ENCODE measurements at regions not wholly inside any gene's neighbourhood (a gene's known extent, or its start where the extent isn't known, plus 50 kb on each side); places are given as distances from the start of the nearest gene placed in this dataset.
"Not testable (repeated sequence)": the region's sequence is repeated elsewhere in the genome, so short reads cannot be mapped to it uniquely, and the experiment has no call there.

DNA sequence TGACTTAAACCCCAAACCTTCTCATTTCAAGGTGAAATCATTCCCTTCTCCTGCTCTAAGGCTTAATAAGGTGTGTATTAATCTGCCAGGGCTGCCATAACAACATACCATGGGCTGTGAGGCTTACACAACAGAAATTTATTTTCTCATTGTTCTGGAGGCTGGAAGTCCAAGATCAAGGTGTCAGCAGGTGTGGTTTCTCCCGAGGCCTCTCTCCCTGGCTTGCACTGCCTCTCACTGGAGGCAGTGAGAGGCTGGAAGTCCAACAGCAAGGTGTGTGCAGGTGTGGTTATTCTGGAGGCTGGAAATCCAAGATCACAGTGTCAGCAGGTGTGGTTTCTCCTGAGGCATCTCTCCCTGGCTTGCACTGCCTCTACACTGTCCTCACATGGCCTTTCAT, 280.3 kb upstream of the TUT7 start:
- no peak for DNase-seq
- CTCF ChIA-PET = no interaction called here
- H3K9me3 Mint-ChIP-seq = no peaks in the 10 kb centered on the region
- no peaks in the 10 kb centered on the region for H3K36me3 Mint-ChIP-seq
- peaks cover under 1% of the 10 kb centered on the region for H3K27me3 Mint-ChIP-seq
- H3K4me1 Mint-ChIP-seq = no peaks in the 10 kb centered on the region
- H3K4me3 Mint-ChIP-seq = no peak overlapping the region
- no peak overlapping the region for H3K27ac Mint-ChIP-seq

GRCh38 chr9:86633945-86634344, 279.7 kb upstream of the TUT7 start:
- Mint-ChIP-seq H3K36me3 (no peaks in the 10 kb centered on the region), H3K4me1 (no peaks in the 10 kb centered on the region), H3K4me3 (no peak overlapping the region), H3K27ac (no peak overlapping the region), H3K9me3 (no peaks in the 10 kb centered on the region), H3K27me3 (no peaks in the 10 kb centered on the region)
- CTCF ChIA-PET = no interaction called here
- no peak for DNase-seq

GRCh38 chr9:86632537-86632936, 278.3 kb upstream of the TUT7 start:
- H3K27me3 Mint-ChIP-seq = no peaks in the 10 kb centered on the region
- no peak overlapping the region for H3K27ac Mint-ChIP-seq
- no peak overlapping the region for H3K4me3 Mint-ChIP-seq
- no peaks in the 10 kb centered on the region for H3K9me3 Mint-ChIP-seq
- CTCF ChIA-PET = no interaction called here
- DNase-seq = no peak
- H3K4me1 Mint-ChIP-seq = no peaks in the 10 kb centered on the region
- H3K36me3 Mint-ChIP-seq = no peaks in the 10 kb centered on the region

- no peak overlapping the region for H3K4me3 Mint-ChIP-seq
Observed at GRCh38 chr9:86629530-86629929, 275.3 kb upstream of the TUT7 start.

DNA sequence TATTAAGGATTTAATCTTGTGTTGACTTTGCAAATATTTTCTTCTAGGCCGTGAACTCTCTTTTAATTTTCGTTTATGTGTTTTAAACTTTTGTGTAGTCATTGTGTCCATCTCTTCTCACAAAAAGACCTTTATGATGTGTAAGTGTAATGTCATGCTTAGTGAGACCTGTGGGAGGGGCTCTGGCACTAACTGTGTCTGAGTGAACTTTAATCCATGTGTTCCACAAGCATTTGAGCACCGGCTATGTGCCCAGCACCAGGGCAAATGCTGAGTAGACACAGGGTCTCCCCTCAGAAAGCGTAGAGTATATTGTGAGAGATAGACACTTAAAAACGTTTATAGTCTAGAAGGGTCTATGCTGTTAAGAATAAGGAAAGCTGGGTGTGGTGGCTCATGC, 272.6 kb upstream of the TUT7 start:
- Mint-ChIP-seq H3K4me3 (no peak overlapping the region), H3K36me3 (no peaks in the 10 kb centered on the region), H3K9me3 (no peaks in the 10 kb centered on the region), H3K27ac (no peak overlapping the region), H3K27me3 (no peaks in the 10 kb centered on the region), H3K4me1 (no peaks in the 10 kb centered on the region)
- CTCF ChIA-PET = no interaction called here
- DNase-seq = no peak

More at GRCh38 chr9:86629530-86629929, 275.3 kb upstream of the TUT7 start:
- no peaks in the 10 kb centered on the region for H3K27me3 Mint-ChIP-seq
- no peak overlapping the region for H3K27ac Mint-ChIP-seq
- no peaks in the 10 kb centered on the region for H3K36me3 Mint-ChIP-seq
- no peaks in the 10 kb centered on the region for H3K9me3 Mint-ChIP-seq
- DNase-seq = no peak
- no peaks in the 10 kb centered on the region for H3K4me1 Mint-ChIP-seq
- CTCF ChIA-PET = no interaction called here

GRCh38 chr9:86624630-86625029, 270.4 kb upstream of the TUT7 start:
- CTCF ChIA-PET = no interaction called here
- no peak for DNase-seq
- H3K4me1 Mint-ChIP-seq = no peaks in the 10 kb centered on the region
- no peak overlapping the region for H3K4me3 Mint-ChIP-seq
- no peaks in the 10 kb centered on the region for H3K36me3 Mint-ChIP-seq
- H3K27ac Mint-ChIP-seq = no peak overlapping the region
- H3K9me3 Mint-ChIP-seq = no peaks in the 10 kb centered on the region
- H3K27me3 Mint-ChIP-seq = no peaks in the 10 kb centered on the region

DNA sequence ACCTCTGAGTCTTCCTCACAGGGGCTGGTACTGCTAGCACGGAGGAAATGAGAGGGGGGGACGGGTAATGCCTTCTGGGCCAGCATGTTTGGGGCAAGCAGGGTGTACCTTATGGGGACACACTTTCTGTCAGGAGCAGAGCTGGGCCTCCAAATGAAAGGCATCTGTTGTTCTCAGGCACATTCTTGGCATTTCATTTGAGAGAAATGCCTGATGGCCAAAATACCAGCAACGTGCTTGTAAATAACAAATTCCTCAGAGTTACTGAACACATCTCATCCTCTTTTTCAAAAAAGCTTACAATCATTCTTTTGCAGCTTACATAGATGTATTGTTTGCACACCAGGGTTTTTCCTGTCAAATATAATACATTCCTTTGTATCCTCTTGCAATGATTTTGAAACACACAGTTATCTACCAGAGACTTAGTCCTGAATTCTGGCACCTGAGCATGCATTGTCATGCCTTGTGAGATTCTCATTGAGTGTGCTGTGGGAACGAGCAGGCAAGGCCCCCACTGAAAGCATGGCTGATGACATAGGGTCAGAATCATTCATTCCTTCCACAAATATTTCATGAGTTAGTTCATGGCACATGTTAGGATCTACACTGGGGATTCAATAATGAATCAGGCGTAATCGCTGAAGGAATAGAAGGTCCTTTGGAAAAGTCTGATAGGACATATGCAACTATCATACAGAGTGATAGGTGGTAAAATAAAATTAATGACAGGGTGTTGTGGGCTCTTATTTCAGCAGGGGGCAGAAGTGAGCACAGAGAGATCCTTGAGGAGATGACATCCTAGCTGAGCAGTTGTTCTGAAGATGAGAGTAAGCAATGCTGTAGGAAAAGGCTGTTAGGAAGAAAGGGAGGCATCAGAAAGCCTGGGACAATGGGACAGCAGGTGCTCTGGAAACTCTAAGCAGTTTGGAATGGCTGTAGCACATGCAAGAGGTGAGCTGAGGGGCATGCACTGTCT, 260.9 kb upstream of the TUT7 start:
- Mint-ChIP-seq H3K27ac (no peak overlapping the region), H3K27me3 (no peaks in the 10 kb centered on the region), H3K4me3 (no peak overlapping the region), H3K36me3 (no peaks in the 10 kb centered on the region), H3K4me1 (no peaks in the 10 kb centered on the region), H3K9me3 (no peaks in the 10 kb centered on the region)
- CTCF ChIA-PET = interaction anchor here (1.7 kb wide), 1 partner anchor 182 kb away, joined by 5 read pairs; no protein-coding TSS in a partner anchor
- DNase-seq = no peak

DNA sequence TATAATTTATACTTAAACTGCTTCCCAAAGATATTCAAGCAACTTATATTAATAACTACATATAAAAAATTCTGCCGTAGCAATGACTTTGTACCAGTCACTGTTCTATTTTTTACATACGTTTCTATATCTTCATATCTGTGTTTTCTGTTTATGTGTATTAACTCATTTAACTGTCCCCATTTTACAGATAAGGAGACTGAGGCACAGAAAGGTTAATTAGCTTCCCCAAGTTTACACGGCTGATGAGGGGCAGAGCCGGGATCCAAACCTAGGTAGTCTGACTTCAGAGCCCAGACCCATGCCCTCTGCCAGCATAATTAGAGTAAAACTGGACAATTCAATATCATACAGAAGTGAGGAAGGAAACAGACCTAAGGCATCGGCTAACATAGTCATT, 259.7 kb upstream of the TUT7 start:
- Mint-ChIP-seq H3K9me3 (no peaks in the 10 kb centered on the region), H3K36me3 (no peaks in the 10 kb centered on the region), H3K27ac (no peak overlapping the region), H3K27me3 (no peaks in the 10 kb centered on the region), H3K4me1 (no peaks in the 10 kb centered on the region), H3K4me3 (no peak overlapping the region)
- DNase-seq = no peak
- CTCF ChIA-PET = no interaction called here

DNA sequence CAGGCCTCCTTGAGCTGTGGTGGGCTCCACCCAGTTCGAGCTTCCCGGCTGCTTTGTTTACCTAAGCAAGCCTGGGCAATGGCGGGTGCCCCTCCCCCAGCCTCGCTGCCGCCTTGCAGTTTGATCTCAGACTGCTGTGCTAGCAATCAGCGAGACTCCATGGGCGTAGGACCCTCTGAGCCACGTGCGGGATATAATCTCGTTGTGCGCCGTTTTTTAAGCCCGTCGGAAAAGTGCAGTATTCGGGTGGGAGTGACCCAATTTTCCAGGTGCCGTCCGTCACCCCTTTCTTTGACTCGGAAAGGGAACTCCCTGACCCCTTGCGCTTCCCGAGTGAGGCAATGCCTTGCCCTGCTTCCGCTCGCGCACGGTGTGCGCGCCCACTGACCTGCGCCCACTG, 257.3 kb upstream of the TUT7 start:
- H3K27ac Mint-ChIP-seq, DNase-seq, H3K36me3 Mint-ChIP-seq, H3K4me3 Mint-ChIP-seq, CTCF ChIA-PET, H3K4me1 Mint-ChIP-seq, H3K9me3 Mint-ChIP-seq, H3K27me3 Mint-ChIP-seq: not testable (repeated sequence)

DNA sequence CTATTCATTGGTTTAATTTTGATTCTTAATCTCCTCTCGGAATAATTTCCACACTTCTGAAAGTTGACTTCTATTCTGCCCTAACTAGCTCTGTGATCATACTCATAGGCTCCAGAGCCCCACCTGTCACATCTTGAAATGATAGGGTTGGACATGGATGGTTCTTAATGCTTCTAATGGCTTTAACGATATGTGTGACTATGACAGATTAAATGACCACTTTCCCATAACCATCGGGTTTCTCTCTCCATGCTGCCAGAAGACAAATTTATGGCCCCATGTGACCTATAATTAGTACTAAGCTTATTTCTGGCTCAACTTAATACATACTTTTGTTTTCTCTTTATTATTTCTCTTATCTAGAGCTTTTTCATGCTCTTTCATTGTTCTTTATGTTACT, 251.1 kb upstream of the TUT7 start:
- Mint-ChIP-seq H3K36me3 (no peaks in the 10 kb centered on the region), H3K4me1 (no peaks in the 10 kb centered on the region), H3K27ac (no peak overlapping the region), H3K4me3 (no peak overlapping the region), H3K9me3 (no peaks in the 10 kb centered on the region), H3K27me3 (peaks cover 4% of the 10 kb centered on the region)
- no peak for DNase-seq
- CTCF ChIA-PET = no interaction called here

DNA sequence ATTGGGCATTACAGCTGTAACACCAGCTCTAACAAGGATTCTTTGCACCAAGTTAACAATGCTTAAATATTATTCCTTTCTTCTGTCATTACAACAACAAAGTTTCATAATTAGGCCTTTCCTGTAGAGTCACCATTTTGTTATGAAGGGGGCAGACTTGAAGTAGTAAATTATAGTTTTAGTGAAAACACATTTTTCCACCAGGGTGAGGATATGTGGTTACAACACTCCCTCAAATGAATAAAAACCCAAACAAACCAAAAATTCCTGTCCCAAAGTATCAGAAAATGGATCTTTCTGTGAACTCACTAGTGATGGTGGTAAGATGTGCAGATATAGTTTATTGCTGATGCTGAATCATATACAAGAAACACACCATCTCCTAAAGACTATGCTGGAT, 250.5 kb upstream of the TUT7 start:
- Mint-ChIP-seq H3K27me3 (peaks cover 4% of the 10 kb centered on the region), H3K4me3 (no peak overlapping the region), H3K4me1 (no peaks in the 10 kb centered on the region), H3K36me3 (no peaks in the 10 kb centered on the region), H3K9me3 (no peaks in the 10 kb centered on the region), H3K27ac (no peak overlapping the region)
- CTCF ChIA-PET = no interaction called here
- no peak for DNase-seq

DNA sequence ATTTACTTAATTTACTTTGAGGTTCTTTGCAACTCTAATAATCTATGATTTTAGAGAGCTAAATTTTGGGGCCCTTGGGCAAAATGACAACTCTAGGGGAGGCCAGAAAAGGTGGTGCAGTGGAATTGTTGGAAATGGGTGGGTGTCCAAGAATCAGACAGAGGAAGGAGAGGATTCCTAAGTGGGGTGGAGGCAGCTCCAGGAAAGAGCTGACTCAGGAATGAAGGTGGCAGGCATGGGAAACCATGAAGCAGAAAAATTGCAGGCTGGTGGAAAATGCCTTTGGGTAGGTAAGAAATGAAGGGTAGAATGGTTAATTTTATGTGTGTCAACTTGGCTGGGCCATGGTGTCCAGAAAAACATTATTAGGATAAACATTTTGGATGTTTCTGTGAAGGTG, 248.5 kb upstream of the TUT7 start:
- no peak for DNase-seq
- CTCF ChIA-PET = no interaction called here
- Mint-ChIP-seq H3K9me3 (no peaks in the 10 kb centered on the region), H3K27me3 (peaks cover 8% of the 10 kb centered on the region), H3K4me1 (no peaks in the 10 kb centered on the region), H3K27ac (no peak overlapping the region), H3K4me3 (no peak overlapping the region), H3K36me3 (no peaks in the 10 kb centered on the region)

DNA sequence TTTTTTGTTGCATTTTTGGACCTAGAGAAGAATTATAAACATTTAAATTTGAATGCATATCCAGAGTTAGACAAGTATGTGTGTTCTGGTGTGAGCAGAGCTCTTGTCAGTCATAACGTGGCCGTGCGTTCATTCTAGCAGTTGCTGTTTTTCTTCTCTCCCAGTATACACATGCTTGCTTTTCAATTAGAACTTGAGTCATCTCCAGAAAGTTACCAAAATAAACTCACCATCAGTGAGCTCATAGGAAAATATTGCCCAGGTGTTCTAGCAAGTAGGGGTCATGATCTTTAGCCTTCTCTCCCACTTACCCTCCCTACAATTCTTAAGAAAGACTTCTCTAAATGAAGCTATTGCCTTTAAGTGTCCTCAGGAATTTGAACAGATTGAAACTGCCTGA, 247.5 kb upstream of the TUT7 start:
- no peaks in the 10 kb centered on the region for H3K4me1 Mint-ChIP-seq
- no peak overlapping the region for H3K4me3 Mint-ChIP-seq
- CTCF ChIA-PET = no interaction called here
- H3K9me3 Mint-ChIP-seq = no peaks in the 10 kb centered on the region
- H3K27ac Mint-ChIP-seq = no peak overlapping the region
- no peaks in the 10 kb centered on the region for H3K36me3 Mint-ChIP-seq
- H3K27me3 Mint-ChIP-seq = peaks cover 8% of the 10 kb centered on the region
- DNase-seq = no peak

DNA sequence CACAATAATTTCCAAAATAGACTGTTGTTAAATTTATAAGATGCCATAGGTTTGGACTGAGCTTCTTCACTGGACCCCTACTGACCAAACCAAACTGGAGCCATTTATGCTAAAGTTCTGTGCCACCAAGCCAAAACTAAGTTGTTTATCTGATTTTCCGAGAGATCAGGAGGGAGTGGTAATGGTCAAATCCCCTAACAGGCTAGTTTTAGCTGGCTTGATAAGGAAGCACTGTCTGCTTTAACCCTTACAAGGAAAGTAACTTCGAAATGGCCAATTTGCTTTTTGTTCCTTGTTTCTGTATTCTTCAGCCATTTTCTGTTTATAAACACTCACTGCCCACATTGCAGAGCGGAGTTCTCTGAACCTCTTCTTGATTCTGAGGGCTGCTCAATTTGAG, 246.8 kb upstream of the TUT7 start:
- H3K4me1 Mint-ChIP-seq = no peaks in the 10 kb centered on the region
- no peaks in the 10 kb centered on the region for H3K36me3 Mint-ChIP-seq
- CTCF ChIA-PET = no interaction called here
- DNase-seq = no peak
- H3K27ac Mint-ChIP-seq = no peak overlapping the region
- no peak overlapping the region for H3K4me3 Mint-ChIP-seq
- no peaks in the 10 kb centered on the region for H3K9me3 Mint-ChIP-seq
- H3K27me3 Mint-ChIP-seq = peaks cover 8% of the 10 kb centered on the region

DNA sequence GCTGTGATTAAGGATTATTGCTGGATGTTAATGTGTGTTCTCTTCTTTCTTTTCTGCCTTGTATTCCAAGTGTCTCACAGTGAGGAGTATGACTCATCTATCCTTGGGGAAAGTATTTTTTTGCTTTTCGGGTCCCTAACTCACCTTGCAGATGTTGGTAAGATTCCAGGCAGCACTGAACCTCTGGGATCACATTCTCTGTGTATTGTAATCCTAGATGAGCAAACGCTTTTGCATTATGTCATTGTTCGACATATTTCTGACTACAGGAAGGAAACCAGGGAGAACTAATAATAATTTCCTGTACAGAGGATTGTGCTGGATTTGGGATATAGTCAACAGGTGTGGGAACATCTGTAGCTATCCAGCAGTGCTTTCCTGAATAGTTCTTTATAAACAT, 246.1 kb upstream of the TUT7 start:
- no peak overlapping the region for H3K27ac Mint-ChIP-seq
- H3K4me3 Mint-ChIP-seq = no peak overlapping the region
- CTCF ChIA-PET = no interaction called here
- no peaks in the 10 kb centered on the region for H3K36me3 Mint-ChIP-seq
- peaks cover 8% of the 10 kb centered on the region for H3K27me3 Mint-ChIP-seq
- DNase-seq = no peak
- no peaks in the 10 kb centered on the region for H3K9me3 Mint-ChIP-seq
- H3K4me1 Mint-ChIP-seq = no peaks in the 10 kb centered on the region

Data from activated naive CD4-positive, alpha-beta T cell treated with anti-CD3 and anti-CD28 coated beads, Interleukin-2, amount 10 ng/mL, durations not matched to agents 7 days and 5 days (primary cell).